WTC11 (cell line): ENCODE measurements at regions not wholly inside any gene's neighbourhood (a gene's known extent, or its start where the extent isn't known, plus 50 kb on each side); places are given as distances from the start of the nearest gene placed in this dataset.

Experiments used
- CREM ChIP-seq: sonication (generic); formaldehyde crosslinking; IDR thresholded peaks from 2 replicates; pipeline ENCODE4 v1.8.1; 2022; ENCODE audit warnings: mild to moderate bottlenecking, missing genetic modification reagents, moderate library complexity
- ESRRA ChIP-seq: sonication (generic); formaldehyde crosslinking; IDR thresholded peaks from 2 replicates; pipeline ENCODE4 v1.8.1; 2022; ENCODE audit warnings: mild to moderate bottlenecking, missing genetic modification reagents, borderline replicate concordance
- FOXJ3 ChIP-seq: sonication (generic); formaldehyde crosslinking; IDR thresholded peaks from 2 replicates; pipeline ENCODE4 v1.9.0; 2021; ENCODE audit warnings: missing genetic modification reagents, mild to moderate bottlenecking, borderline replicate concordance
- KAT7 ChIP-seq: sonication (generic); formaldehyde crosslinking; IDR thresholded peaks from 2 replicates; pipeline ENCODE4 v1.8.1; 2023; ENCODE audit warnings: missing genetic modification reagents, mild to moderate bottlenecking, borderline replicate concordance
- MYBL2 ChIP-seq: sonication (generic); formaldehyde crosslinking; IDR thresholded peaks from 2 replicates; pipeline ENCODE4 v1.8.1; 2023; ENCODE audit warnings: mild to moderate bottlenecking, moderate library complexity, missing genetic modification reagents
- NR2C2 ChIP-seq: sonication (generic); formaldehyde crosslinking; IDR thresholded peaks from 2 replicates; pipeline ENCODE4 v1.8.0; 2022; ENCODE audit warnings: mild to moderate bottlenecking, missing genetic modification reagents
- NR3C1 ChIP-seq: sonication (generic); formaldehyde crosslinking; conservative IDR thresholded peaks from 2 replicates; pipeline ENCODE4 v1.8.1; 2023; ENCODE audit warnings: low read depth, mild to moderate bottlenecking, missing genetic modification reagents
- TEAD1 ChIP-seq: sonication (generic); formaldehyde crosslinking; IDR thresholded peaks from 2 replicates; pipeline ENCODE4 v1.8.0; 2022; ENCODE audit warnings: mild to moderate bottlenecking, missing genetic modification reagents
- TEAD4 ChIP-seq: sonication (generic); formaldehyde crosslinking; IDR thresholded peaks from 2 replicates; pipeline ENCODE4 v1.8.0; 2022; ENCODE audit warnings: mild to moderate bottlenecking, missing genetic modification reagents
- ZNF396 ChIP-seq: fragments of 250-450 bp; sonication (Bioruptor Pico); IDR thresholded peaks from 2 replicates; pipeline ENCODE4 v1.8.0; 2021; ENCODE audit warnings: mild to moderate bottlenecking, moderate library complexity, borderline replicate concordance
- TF ChIP-seq, protein P1 (sequence below): sonication (generic); formaldehyde crosslinking; IDR thresholded peaks from 2 replicates; pipeline ENCODE4 v1.8.0; 2022; ENCODE audit warnings: mild to moderate bottlenecking, missing genetic modification reagents
- TF ChIP-seq, protein P2 (sequence below): fragments of 200-600 bp; IDR thresholded peaks from 2 replicates; pipeline ENCODE4 v1.8.0; 2022; ENCODE audit warnings: antibody characterized with exemption
- TF ChIP-seq, protein P3 (sequence below): sonication (generic); formaldehyde crosslinking; IDR thresholded peaks from 2 replicates; pipeline ENCODE4 v1.8.0; 2022; ENCODE audit warnings: mild to moderate bottlenecking, missing genetic modification reagents
- TF ChIP-seq, protein P4 (sequence below): sonication (generic); formaldehyde crosslinking; IDR thresholded peaks from 2 replicates; pipeline ENCODE4 v1.8.0; 2023; ENCODE audit warnings: mild to moderate bottlenecking, missing genetic modification reagents

DNA sequence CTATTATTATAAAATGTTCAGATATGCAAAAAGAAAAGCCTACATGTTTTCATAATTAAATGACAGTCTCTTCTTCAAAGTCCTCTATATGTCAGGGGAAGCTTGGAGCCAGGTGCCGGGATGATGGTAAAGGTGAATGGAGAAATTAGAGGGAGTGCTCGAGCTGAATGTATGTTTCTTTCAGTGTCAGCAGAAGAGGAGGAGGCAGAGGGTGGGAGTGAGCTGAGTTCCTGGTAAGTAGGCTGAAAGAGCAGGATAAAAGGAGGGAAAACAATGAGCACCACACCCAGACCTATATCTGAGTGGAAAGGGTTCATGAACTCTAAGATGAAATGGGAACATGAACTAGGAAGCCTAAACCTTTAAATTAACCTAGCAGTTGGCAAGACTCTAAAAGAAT, 307.6 kb upstream of the NBEA start:
- TF ChIP-seq, protein P1, sequence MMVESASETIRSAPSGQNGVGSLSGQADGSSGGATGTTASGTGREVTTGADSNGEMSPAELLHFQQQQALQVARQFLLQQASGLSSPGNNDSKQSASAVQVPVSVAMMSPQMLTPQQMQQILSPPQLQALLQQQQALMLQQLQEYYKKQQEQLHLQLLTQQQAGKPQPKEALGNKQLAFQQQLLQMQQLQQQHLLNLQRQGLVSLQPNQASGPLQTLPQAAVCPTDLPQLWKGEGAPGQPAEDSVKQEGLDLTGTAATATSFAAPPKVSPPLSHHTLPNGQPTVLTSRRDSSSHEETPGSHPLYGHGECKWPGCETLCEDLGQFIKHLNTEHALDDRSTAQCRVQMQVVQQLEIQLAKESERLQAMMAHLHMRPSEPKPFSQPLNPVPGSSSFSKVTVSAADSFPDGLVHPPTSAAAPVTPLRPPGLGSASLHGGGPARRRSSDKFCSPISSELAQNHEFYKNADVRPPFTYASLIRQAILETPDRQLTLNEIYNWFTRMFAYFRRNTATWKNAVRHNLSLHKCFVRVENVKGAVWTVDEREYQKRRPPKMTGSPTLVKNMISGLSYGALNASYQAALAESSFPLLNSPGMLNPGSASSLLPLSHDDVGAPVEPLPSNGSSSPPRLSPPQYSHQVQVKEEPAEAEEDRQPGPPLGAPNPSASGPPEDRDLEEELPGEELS, result no peak
- TF ChIP-seq, protein P2, sequence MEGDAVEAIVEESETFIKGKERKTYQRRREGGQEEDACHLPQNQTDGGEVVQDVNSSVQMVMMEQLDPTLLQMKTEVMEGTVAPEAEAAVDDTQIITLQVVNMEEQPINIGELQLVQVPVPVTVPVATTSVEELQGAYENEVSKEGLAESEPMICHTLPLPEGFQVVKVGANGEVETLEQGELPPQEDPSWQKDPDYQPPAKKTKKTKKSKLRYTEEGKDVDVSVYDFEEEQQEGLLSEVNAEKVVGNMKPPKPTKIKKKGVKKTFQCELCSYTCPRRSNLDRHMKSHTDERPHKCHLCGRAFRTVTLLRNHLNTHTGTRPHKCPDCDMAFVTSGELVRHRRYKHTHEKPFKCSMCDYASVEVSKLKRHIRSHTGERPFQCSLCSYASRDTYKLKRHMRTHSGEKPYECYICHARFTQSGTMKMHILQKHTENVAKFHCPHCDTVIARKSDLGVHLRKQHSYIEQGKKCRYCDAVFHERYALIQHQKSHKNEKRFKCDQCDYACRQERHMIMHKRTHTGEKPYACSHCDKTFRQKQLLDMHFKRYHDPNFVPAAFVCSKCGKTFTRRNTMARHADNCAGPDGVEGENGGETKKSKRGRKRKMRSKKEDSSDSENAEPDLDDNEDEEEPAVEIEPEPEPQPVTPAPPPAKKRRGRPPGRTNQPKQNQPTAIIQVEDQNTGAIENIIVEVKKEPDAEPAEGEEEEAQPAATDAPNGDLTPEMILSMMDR, result no peak
- TF ChIP-seq ZNF396 (CRISPR knock-in tag) (no peak), KAT7 (CRISPR knock-in tag) (no peak), CREM (CRISPR knock-in tag) (no peak), FOXJ3 (CRISPR knock-in tag) (no peak), MYBL2 (CRISPR knock-in tag) (no peak), NR2C2 (CRISPR knock-in tag) (no peak), NR3C1 (CRISPR knock-in tag) (no peak), TEAD1 (CRISPR knock-in tag) (no peak), ESRRA (CRISPR knock-in tag) (no peak), TEAD4 (no peak)
- TF ChIP-seq, protein P3, sequence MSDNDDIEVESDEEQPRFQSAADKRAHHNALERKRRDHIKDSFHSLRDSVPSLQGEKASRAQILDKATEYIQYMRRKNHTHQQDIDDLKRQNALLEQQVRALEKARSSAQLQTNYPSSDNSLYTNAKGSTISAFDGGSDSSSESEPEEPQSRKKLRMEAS (CRISPR knock-in tag), result no peak
- TF ChIP-seq, protein P4, sequence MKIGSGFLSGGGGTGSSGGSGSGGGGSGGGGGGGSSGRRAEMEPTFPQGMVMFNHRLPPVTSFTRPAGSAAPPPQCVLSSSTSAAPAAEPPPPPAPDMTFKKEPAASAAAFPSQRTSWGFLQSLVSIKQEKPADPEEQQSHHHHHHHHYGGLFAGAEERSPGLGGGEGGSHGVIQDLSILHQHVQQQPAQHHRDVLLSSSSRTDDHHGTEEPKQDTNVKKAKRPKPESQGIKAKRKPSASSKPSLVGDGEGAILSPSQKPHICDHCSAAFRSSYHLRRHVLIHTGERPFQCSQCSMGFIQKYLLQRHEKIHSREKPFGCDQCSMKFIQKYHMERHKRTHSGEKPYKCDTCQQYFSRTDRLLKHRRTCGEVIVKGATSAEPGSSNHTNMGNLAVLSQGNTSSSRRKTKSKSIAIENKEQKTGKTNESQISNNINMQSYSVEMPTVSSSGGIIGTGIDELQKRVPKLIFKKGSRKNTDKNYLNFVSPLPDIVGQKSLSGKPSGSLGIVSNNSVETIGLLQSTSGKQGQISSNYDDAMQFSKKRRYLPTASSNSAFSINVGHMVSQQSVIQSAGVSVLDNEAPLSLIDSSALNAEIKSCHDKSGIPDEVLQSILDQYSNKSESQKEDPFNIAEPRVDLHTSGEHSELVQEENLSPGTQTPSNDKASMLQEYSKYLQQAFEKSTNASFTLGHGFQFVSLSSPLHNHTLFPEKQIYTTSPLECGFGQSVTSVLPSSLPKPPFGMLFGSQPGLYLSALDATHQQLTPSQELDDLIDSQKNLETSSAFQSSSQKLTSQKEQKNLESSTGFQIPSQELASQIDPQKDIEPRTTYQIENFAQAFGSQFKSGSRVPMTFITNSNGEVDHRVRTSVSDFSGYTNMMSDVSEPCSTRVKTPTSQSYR (CRISPR knock-in tag), result no peak
